Keratinocyte (primary cell): ENCODE measurements at regions not wholly inside any gene's neighbourhood (a gene's known extent, or its start where the extent isn't known, plus 50 kb on each side); places are given as distances from the start of the nearest gene placed in this dataset.

ENCODE experiments used
- DNase-seq: peaks from one replicate; pipeline ENCODE4 v3.0.0-alpha.2; 2011; ENCODE audit warnings: low read depth, missing footprints, low spot score
- FAIRE-seq: peaks from 2 replicates; lab custom pipeline; 2011; peaks lifted over from hg19 to GRCh38; lab: Jason Lieb, UNC
- H2AFZ ChIP-seq: 2 replicates; pipeline ENCODE4 v1.6.0; 2012; ENCODE audit warnings: low read length, control low read depth, inconsistent platforms; ENCODE audit not compliant: control insufficient read depth
- H3K27ac ChIP-seq: 2 replicates; pipeline ENCODE4 v1.5.1; 2011; ENCODE audit warnings: low read length; ENCODE audit not compliant: control insufficient read depth, insufficient read depth
- H3K27me3 ChIP-seq: 3 replicates; pipeline ENCODE4 v1.6.0; 2011; ENCODE audit warnings: low read length; ENCODE audit not compliant: control insufficient read depth, insufficient read depth; ENCODE audit errors: extremely low read depth
- H3K36me3 ChIP-seq, 2 experiments: 2 replicates in 1 of 2; 3 replicates in 1 of 2; pipeline ENCODE4 v1.5.1; 2011; ENCODE audit warnings: low read length in 2 of 2, mild to moderate bottlenecking in 1 of 2; ENCODE audit not compliant: control insufficient read depth in 2 of 2, insufficient read depth in 2 of 2; ENCODE audit errors: extremely low read depth in 1 of 2
- H3K4me1 ChIP-seq: 3 replicates; pipeline ENCODE4 v1.5.1; 2011; ENCODE audit warnings: low read length; ENCODE audit not compliant: control insufficient read depth, insufficient read depth; ENCODE audit errors: extremely low read depth
- H3K4me2 ChIP-seq: 3 replicates; pipeline ENCODE4 v1.6.0; 2011; ENCODE audit warnings: low read depth, low read length; ENCODE audit not compliant: control insufficient read depth, insufficient read depth; ENCODE audit errors: extremely low read depth
- H3K4me3 ChIP-seq, 3 experiments: fragments of 200-600 bp in 1 of 3; sonication (generic) in 1 of 3; 2 replicates in 2 of 3; 3 replicates in 1 of 3; pipeline ENCODE4 v1.5.1; 2011 to 2016; ENCODE audit warnings: low read length in 3 of 3, mild to moderate bottlenecking in 3 of 3, control low read depth in 2 of 3, inconsistent platforms in 1 of 3, low read depth in 1 of 3, mixed read lengths in 1 of 3, mixed run types in 1 of 3, moderate library complexity in 1 of 3; ENCODE audit not compliant: control insufficient read depth in 2 of 3, insufficient read depth in 2 of 3; ENCODE audit errors: extremely low read depth in 1 of 3
- H3K79me2 ChIP-seq: 2 replicates; pipeline ENCODE4 v1.6.0; 2012; ENCODE audit warnings: low read length; ENCODE audit not compliant: control insufficient read depth, insufficient read depth
- H3K9ac ChIP-seq: 3 replicates; pipeline ENCODE4 v1.6.0; 2011; ENCODE audit warnings: low read length; ENCODE audit not compliant: control insufficient read depth, insufficient read depth; ENCODE audit errors: extremely low read depth
- H3K9me1 ChIP-seq: 3 replicates; pipeline ENCODE4 v1.6.0; 2011; ENCODE audit warnings: low read length; ENCODE audit not compliant: control insufficient read depth, insufficient read depth; ENCODE audit errors: extremely low read depth
- H3K9me3 ChIP-seq: 2 replicates; pipeline ENCODE4 v1.5.1; 2012; ENCODE audit warnings: low read depth, low read length; ENCODE audit not compliant: control insufficient read depth
- H4K20me1 ChIP-seq: 3 replicates; pipeline ENCODE4 v1.6.0; 2011; ENCODE audit warnings: low read length; ENCODE audit not compliant: control insufficient read depth, insufficient read depth; ENCODE audit errors: extremely low read depth
- CTCF ChIP-seq, 3 experiments: IDR thresholded peaks in 1 of 3; conservative IDR thresholded peaks in 1 of 3; optimal IDR thresholded peaks in 1 of 3; 2 replicates in 2 of 3; 3 replicates in 1 of 3; pipeline versions ENCODE3 to v1.5.1; 2011; ENCODE audit warnings: low read length in 3 of 3, mild to moderate bottlenecking in 3 of 3, moderate library complexity in 2 of 3, control low read depth in 1 of 3, inconsistent platforms in 1 of 3; ENCODE audit not compliant: insufficient read depth in 2 of 3; ENCODE audit errors: extremely low read depth in 1 of 3
- EZH2 ChIP-seq: IDR thresholded peaks from one replicate; pipeline ENCODE4 v1.6.1; 2012; ENCODE audit warnings: inconsistent platforms, mild to moderate bottlenecking, low read length, moderate library complexity
- dilution Hi-C: fragments of 300-500 bp; cut with MboI; formaldehyde crosslinking; loops from one replicate; pipeline ENCODE4 v1.7.0; 2020; ENCODE audit warnings: low sequenced_read_pairs; ENCODE audit not compliant: extremely low pct_ligation_motif_present

DNA sequence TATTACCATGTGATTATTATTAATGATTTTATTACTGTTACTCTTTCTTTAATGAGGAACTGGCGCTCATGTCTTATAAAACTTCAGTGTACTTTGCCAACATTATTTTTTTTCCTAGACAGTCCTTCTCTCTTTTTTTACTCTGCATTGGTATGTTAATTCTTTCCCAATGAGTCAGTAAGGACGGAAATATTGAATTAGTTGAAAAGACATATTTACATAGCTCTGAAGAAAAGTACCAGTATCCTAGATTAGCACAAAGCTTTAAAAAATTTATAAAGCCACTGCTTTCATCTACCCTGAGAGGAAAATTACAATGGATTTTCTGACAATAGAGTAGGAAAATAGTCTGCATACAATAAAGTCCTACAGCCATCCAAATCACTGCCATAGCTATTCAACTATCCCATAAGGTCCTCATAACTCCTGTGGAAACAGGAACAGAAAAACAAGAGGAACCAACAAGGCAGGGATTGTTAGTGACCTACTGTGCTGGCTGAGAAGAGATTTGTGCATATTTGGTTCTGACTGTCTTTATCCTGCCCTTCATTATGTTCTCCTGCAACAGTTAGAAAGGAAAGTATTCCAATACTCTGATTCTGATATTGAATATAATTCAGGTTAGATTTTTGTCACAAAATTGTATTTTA is 314.4 kb downstream of the AASDHPPT start:
- Histone ChIP-seq H3K9me3 (peaks cover 9% of the 10 kb centered on the region), H3K4me2 (peak overlapping the region; percentile 49), H3K27ac (no peak overlapping the region), H3K36me3 (no peaks in the 10 kb centered on the region), H3K27me3 (no peaks in the 10 kb centered on the region), H2AFZ (peak overlapping the region; percentile 8), H3K9ac (no peak overlapping the region), H3K9me1 (no peaks in the 10 kb centered on the region), H3K79me2 (no peaks in the 10 kb centered on the region), H4K20me1 (no peaks in the 10 kb centered on the region), H3K4me3 (no peak overlapping the region), H3K4me1 (peaks cover 28% of the 10 kb centered on the region)
- dilution Hi-C loops: no loop called here
- FAIRE-seq (no peak), DNase-seq (no peak)
- no peak for TF ChIP-seq EZH2
- no peak for TF ChIP-seq CTCF (optimal IDR thresholded peaks at IDR 0.05 in 1 of 3, IDR thresholded peaks at IDR 0.05 in 1 of 3, conservative IDR thresholded peaks at IDR 0.05 in 1 of 3; ENCODE audit: extremely low read depth in 1 of 3, insufficient read depth in 2 of 3, low read length in 3 of 3)

- Histone ChIP-seq H3K9ac (no peak overlapping the region), H3K27ac (no peak overlapping the region), H3K27me3 (no peaks in the 10 kb centered on the region), H3K79me2 (no peaks in the 10 kb centered on the region), H3K36me3 (no peaks in the 10 kb centered on the region), H3K4me1 (peaks cover 35% of the 10 kb centered on the region), H2AFZ (no peak overlapping the region), H3K4me2 (no peak overlapping the region), H4K20me1 (no peaks in the 10 kb centered on the region), H3K4me3 (no peak overlapping the region), H3K9me3 (peaks cover 9% of the 10 kb centered on the region), H3K9me1 (no peaks in the 10 kb centered on the region)
- no peak for DNase-seq
- FAIRE-seq: no peak
- TF ChIP-seq EZH2 (no peak), CTCF (optimal IDR thresholded peaks at IDR 0.05 in 1 of 3, IDR thresholded peaks at IDR 0.05 in 1 of 3, conservative IDR thresholded peaks at IDR 0.05 in 1 of 3; ENCODE audit: extremely low read depth in 1 of 3, insufficient read depth in 2 of 3, low read length in 3 of 3) (no peak)
- dilution Hi-C loops: no loop called here
These were observed 318.4 kb downstream of the AASDHPPT start for GRCh38 chr11:106395716-106396349.
